ENCODE measurements at regions not wholly inside any gene's neighbourhood (a gene's known extent, or its start where the extent isn't known, plus 50 kb on each side); places are given as distances from the start of the nearest gene placed in this dataset.

GRCh38 chr9:84179531-84179930, 161.0 kb downstream of the SLC28A3 start:
- Histone ChIP-seq H3K4me2 (ENCODE audit: low read length, poor library complexity, severe bottlenecking) (no peak overlapping the region), H2BK15ac (ENCODE audit: low read depth, poor library complexity, severe bottlenecking) (no peak overlapping the region), H3K27ac (ENCODE audit: low read length, poor library complexity, severe bottlenecking) (no peak overlapping the region), H3K18ac (ENCODE audit: low read depth in 1 of 2, low read length in 2 of 2) (no peak overlapping the region), H3K9me3 (ENCODE audit: control insufficient read depth, low read length) (no peaks in the 10 kb centered on the region), H3K4ac (ENCODE audit: low read depth in 1 of 2, low read length in 2 of 2) (no peak overlapping the region), H3K36me3 (ENCODE audit: control insufficient read depth in 1 of 2, insufficient read depth in 2 of 2, low read depth in 1 of 2, low read length in 2 of 2) (no peaks in the 10 kb centered on the region), H2BK12ac (ENCODE audit: low read length in 2 of 2) (no peak overlapping the region), H2BK120ac (ENCODE audit: low read depth, low read length) (no peak overlapping the region), H2BK5ac (ENCODE audit: low read depth, low read length, poor library complexity, severe bottlenecking) (no peak overlapping the region), H2AK5ac (ENCODE audit: low read length, severe bottlenecking) (no peak overlapping the region), H3K14ac (ENCODE audit: low read length in 2 of 2) (no peak overlapping the region), H3K4me1 (ENCODE audit: control insufficient read depth, insufficient read depth, low read depth, low read length) (peaks cover 10% of the 10 kb centered on the region), H3K27me3 (ENCODE audit: control insufficient read depth in 1 of 2, insufficient read depth in 1 of 2, low read length in 2 of 2) (peaks cover 0 to 12% of the 10 kb centered on the region in 2 experiments), H4K8ac (ENCODE audit: low read length) (no peak overlapping the region), H4K91ac (ENCODE audit: low read length) (no peak overlapping the region), H3K4me3 (ENCODE audit: insufficient read depth in 1 of 2, low read depth in 1 of 2, low read length in 2 of 2) (no peak overlapping the region), H3K79me1 (replicated peaks; ENCODE audit: low read length, poor library complexity, severe bottlenecking) (no peaks in the 10 kb centered on the region), H3K23ac (ENCODE audit: low read length in 2 of 2) (no peak overlapping the region), H2AFZ (ENCODE audit: low read depth, low read length) (no peak overlapping the region), H3K9ac (ENCODE audit: low read length) (no peak overlapping the region)
- 82% methylated on average over 4 of the region's 5 CpGs for WGBS
- DNase-seq: no peak

GRCh38 chr9:84187090-84187489, 153.5 kb downstream of the SLC28A3 start:
- no peak overlapping the region for H2AK5ac ChIP-seq (ENCODE audit: low read length, severe bottlenecking)
- no peak overlapping the region for H3K9ac ChIP-seq (ENCODE audit: low read length)
- no peak for DNase-seq
- no peak overlapping the region for H4K8ac ChIP-seq (ENCODE audit: low read length)
- no peak overlapping the region for H3K18ac ChIP-seq (ENCODE audit: low read depth in 1 of 2, low read length in 2 of 2)
- 87% methylated on average over 5 of the region's 5 CpGs for WGBS
- no peak overlapping the region for H3K23ac ChIP-seq (ENCODE audit: low read length in 2 of 2)
- no peak overlapping the region for H2BK15ac ChIP-seq (ENCODE audit: low read depth, poor library complexity, severe bottlenecking)
- no peak overlapping the region for H2BK120ac ChIP-seq (ENCODE audit: low read depth, low read length)
- H3K36me3 ChIP-seq (ENCODE audit: control insufficient read depth in 1 of 2, insufficient read depth in 2 of 2, low read depth in 1 of 2, low read length in 2 of 2): no peaks in the 10 kb centered on the region
- no peak overlapping the region for H3K4ac ChIP-seq (ENCODE audit: low read depth in 1 of 2, low read length in 2 of 2)
- no peak overlapping the region for H2BK5ac ChIP-seq (ENCODE audit: low read depth, low read length, poor library complexity, severe bottlenecking)
- no peak overlapping the region for H3K14ac ChIP-seq (ENCODE audit: low read length in 2 of 2)
- no peak overlapping the region for H2BK12ac ChIP-seq (ENCODE audit: low read length in 2 of 2)
- H3K79me1 ChIP-seq (replicated peaks; ENCODE audit: low read length, poor library complexity, severe bottlenecking): no peaks in the 10 kb centered on the region
- no peak overlapping the region for H3K4me3 ChIP-seq (ENCODE audit: insufficient read depth in 1 of 2, low read depth in 1 of 2, low read length in 2 of 2)
- no peaks in the 10 kb centered on the region for H3K9me3 ChIP-seq (ENCODE audit: control insufficient read depth, low read length)
- H3K4me2 ChIP-seq (ENCODE audit: low read length, poor library complexity, severe bottlenecking): no peak overlapping the region
- H2AFZ ChIP-seq (ENCODE audit: low read depth, low read length): no peak overlapping the region
- H4K91ac ChIP-seq (ENCODE audit: low read length): no peak overlapping the region
- H3K27me3 ChIP-seq (ENCODE audit: control insufficient read depth in 1 of 2, insufficient read depth in 1 of 2, low read length in 2 of 2): peaks cover 0 to 29% of the 10 kb centered on the region in 2 experiments
- no peak overlapping the region for H3K27ac ChIP-seq (ENCODE audit: low read length, poor library complexity, severe bottlenecking)
- H3K4me1 ChIP-seq (ENCODE audit: control insufficient read depth, insufficient read depth, low read depth, low read length): peaks cover 2% of the 10 kb centered on the region

GRCh38 chr9:84189904-84190303, 150.7 kb downstream of the SLC28A3 start:
- no peaks in the 10 kb centered on the region for H3K36me3 ChIP-seq (ENCODE audit: control insufficient read depth in 1 of 2, insufficient read depth in 2 of 2, low read depth in 1 of 2, low read length in 2 of 2)
- WGBS: 76% methylated on average over 6 of the region's 7 CpGs
- H3K4ac ChIP-seq (ENCODE audit: low read depth in 1 of 2, low read length in 2 of 2): no peak overlapping the region

GRCh38 chr9:84190411-84190810, 150.1 kb downstream of the SLC28A3 start:
- no peak overlapping the region for H2BK12ac ChIP-seq (ENCODE audit: low read length in 2 of 2)
- no peak overlapping the region for H3K9ac ChIP-seq (ENCODE audit: low read length)
- H3K18ac ChIP-seq (ENCODE audit: low read depth in 1 of 2, low read length in 2 of 2): no peak overlapping the region
- no peak overlapping the region for H2BK120ac ChIP-seq (ENCODE audit: low read depth, low read length)
- no peak overlapping the region for H2BK5ac ChIP-seq (ENCODE audit: low read depth, low read length, poor library complexity, severe bottlenecking)
- no peak overlapping the region for H3K4me3 ChIP-seq (ENCODE audit: insufficient read depth in 1 of 2, low read depth in 1 of 2, low read length in 2 of 2)
- no peak overlapping the region for H2AK5ac ChIP-seq (ENCODE audit: low read length, severe bottlenecking)
- H2BK15ac ChIP-seq (ENCODE audit: low read depth, poor library complexity, severe bottlenecking): no peak overlapping the region
- H3K36me3 ChIP-seq (ENCODE audit: control insufficient read depth in 1 of 2, insufficient read depth in 2 of 2, low read depth in 1 of 2, low read length in 2 of 2): no peaks in the 10 kb centered on the region
- H3K27ac ChIP-seq (ENCODE audit: low read length, poor library complexity, severe bottlenecking): no peak overlapping the region
- H3K23ac ChIP-seq (ENCODE audit: low read length in 2 of 2): no peak overlapping the region
- no peak overlapping the region for H4K8ac ChIP-seq (ENCODE audit: low read length)
- no peak overlapping the region for H2AFZ ChIP-seq (ENCODE audit: low read depth, low read length)
- WGBS: 100% methylated on average over 1 of the region's 2 CpGs
- peaks cover 0 to 30% of the 10 kb centered on the region in 2 experiments for H3K27me3 ChIP-seq (ENCODE audit: control insufficient read depth in 1 of 2, insufficient read depth in 1 of 2, low read length in 2 of 2)
- H3K4me2 ChIP-seq (ENCODE audit: low read length, poor library complexity, severe bottlenecking): no peak overlapping the region
- H3K4ac ChIP-seq (ENCODE audit: low read depth in 1 of 2, low read length in 2 of 2): no peak overlapping the region
- peaks cover 2% of the 10 kb centered on the region for H3K4me1 ChIP-seq (ENCODE audit: control insufficient read depth, insufficient read depth, low read depth, low read length)
- DNase-seq: no peak
- H3K9me3 ChIP-seq (ENCODE audit: control insufficient read depth, low read length): no peaks in the 10 kb centered on the region
- no peaks in the 10 kb centered on the region for H3K79me1 ChIP-seq (replicated peaks; ENCODE audit: low read length, poor library complexity, severe bottlenecking)
- H4K91ac ChIP-seq (ENCODE audit: low read length): no peak overlapping the region
- no peak overlapping the region for H3K14ac ChIP-seq (ENCODE audit: low read length in 2 of 2)

More at GRCh38 chr9:84189904-84190303, 150.7 kb downstream of the SLC28A3 start:
- Histone ChIP-seq H2BK15ac (ENCODE audit: low read depth, poor library complexity, severe bottlenecking) (no peak overlapping the region), H3K79me1 (replicated peaks; ENCODE audit: low read length, poor library complexity, severe bottlenecking) (no peaks in the 10 kb centered on the region), H3K9me3 (ENCODE audit: control insufficient read depth, low read length) (no peaks in the 10 kb centered on the region), H3K18ac (ENCODE audit: low read depth in 1 of 2, low read length in 2 of 2) (no peak overlapping the region), H4K8ac (ENCODE audit: low read length) (no peak overlapping the region), H3K4me1 (ENCODE audit: control insufficient read depth, insufficient read depth, low read depth, low read length) (peaks cover 2% of the 10 kb centered on the region), H3K4me2 (ENCODE audit: low read length, poor library complexity, severe bottlenecking) (no peak overlapping the region), H3K14ac (ENCODE audit: low read length in 2 of 2) (no peak overlapping the region), H3K9ac (ENCODE audit: low read length) (no peak overlapping the region), H2AK5ac (ENCODE audit: low read length, severe bottlenecking) (no peak overlapping the region), H3K23ac (ENCODE audit: low read length in 2 of 2) (no peak overlapping the region), H3K27ac (ENCODE audit: low read length, poor library complexity, severe bottlenecking) (no peak overlapping the region), H3K4me3 (ENCODE audit: insufficient read depth in 1 of 2, low read depth in 1 of 2, low read length in 2 of 2) (no peak overlapping the region), H4K91ac (ENCODE audit: low read length) (no peak overlapping the region), H2AFZ (ENCODE audit: low read depth, low read length) (no peak overlapping the region), H2BK5ac (ENCODE audit: low read depth, low read length, poor library complexity, severe bottlenecking) (no peak overlapping the region), H2BK120ac (ENCODE audit: low read depth, low read length) (no peak overlapping the region), H2BK12ac (ENCODE audit: low read length in 2 of 2) (no peak overlapping the region), H3K27me3 (ENCODE audit: control insufficient read depth in 1 of 2, insufficient read depth in 1 of 2, low read length in 2 of 2) (peaks cover 0 to 35% of the 10 kb centered on the region in 2 experiments)
- no peak for DNase-seq
